ENCODE measurements at regions not wholly inside any gene's neighbourhood (a gene's known extent, or its start where the extent isn't known, plus 50 kb on each side); places are given as distances from the start of the nearest gene placed in this dataset.

GRCh38 chr2:155054712-155055111 is 356.2 kb downstream of the KCNJ3 start:
- intact Hi-C loops (cut with DNase I), result no loop called here
- no peaks in the 10 kb centered on the region for H3K36me3 ChIP-seq
- no peak for TF ChIP-seq CTCF (IDR thresholded peaks at IDR 0.05)

GRCh38 chr2:155043097-155043496 is 344.6 kb downstream of the KCNJ3 start:
- no peak overlapping the region for H3K4me3 ChIP-seq
- H3K9me3 ChIP-seq, result no peaks in the 10 kb centered on the region
- H3K27me3 ChIP-seq, result no peaks in the 10 kb centered on the region
- intact Hi-C loops (cut with DNase I), result no loop called here
- no peaks in the 10 kb centered on the region for H3K36me3 ChIP-seq
- no peak for TF ChIP-seq CTCF (IDR thresholded peaks at IDR 0.05)
- DNase-seq (ENCODE audit: low spot score in 2 of 2), result no peak
- no peak overlapping the region for H3K27ac ChIP-seq
- no peaks in the 10 kb centered on the region for H3K4me1 ChIP-seq

More at GRCh38 chr2:155054712-155055111, 356.2 kb downstream of the KCNJ3 start:
- Histone ChIP-seq H3K4me3 (no peak overlapping the region), H3K4me1 (no peaks in the 10 kb centered on the region), H3K9me3 (no peaks in the 10 kb centered on the region), H3K27ac (no peak overlapping the region), H3K27me3 (no peaks in the 10 kb centered on the region)
- DNase-seq (ENCODE audit: low spot score in 2 of 2), result no peak

GRCh38 chr2:155035308-155035707 is 336.8 kb downstream of the KCNJ3 start:
- DNase-seq (ENCODE audit: low spot score in 2 of 2), result no peak
- no peaks in the 10 kb centered on the region for H3K9me3 ChIP-seq
- H3K27me3 ChIP-seq, result no peaks in the 10 kb centered on the region
- H3K36me3 ChIP-seq, result no peaks in the 10 kb centered on the region
- no peak for TF ChIP-seq CTCF (IDR thresholded peaks at IDR 0.05)
- no peak overlapping the region for H3K27ac ChIP-seq
- H3K4me1 ChIP-seq, result no peaks in the 10 kb centered on the region
- intact Hi-C loops (cut with DNase I), result no loop called here
- no peak overlapping the region for H3K4me3 ChIP-seq

GRCh38 chr2:155033652-155034051 is 335.2 kb downstream of the KCNJ3 start:
- H3K4me1 ChIP-seq, result no peaks in the 10 kb centered on the region
- no peak overlapping the region for H3K4me3 ChIP-seq
- no peaks in the 10 kb centered on the region for H3K36me3 ChIP-seq
- no peaks in the 10 kb centered on the region for H3K27me3 ChIP-seq
- H3K9me3 ChIP-seq, result no peaks in the 10 kb centered on the region
- TF ChIP-seq CTCF (IDR thresholded peaks at IDR 0.05), result no peak
- intact Hi-C loops (cut with DNase I), result no loop called here
- H3K27ac ChIP-seq, result no peak overlapping the region
- DNase-seq (ENCODE audit: low spot score in 2 of 2), result no peak

GRCh38 chr2:155030296-155030695 is 331.8 kb downstream of the KCNJ3 start:
- TF ChIP-seq CTCF (IDR thresholded peaks at IDR 0.05), result no peak
- H3K27me3 ChIP-seq, result no peaks in the 10 kb centered on the region
- no peak overlapping the region for H3K4me3 ChIP-seq
- H3K9me3 ChIP-seq, result no peaks in the 10 kb centered on the region
- intact Hi-C loops (cut with DNase I), result no loop called here
- H3K4me1 ChIP-seq, result no peaks in the 10 kb centered on the region
- no peaks in the 10 kb centered on the region for H3K36me3 ChIP-seq
- no peak overlapping the region for H3K27ac ChIP-seq
- no peak for DNase-seq (ENCODE audit: low spot score in 2 of 2)

- H3K36me3 ChIP-seq, result no peaks in the 10 kb centered on the region
- no peak for TF ChIP-seq CTCF (IDR thresholded peaks at IDR 0.05)
- H3K27ac ChIP-seq, result no peak overlapping the region
- no peaks in the 10 kb centered on the region for H3K27me3 ChIP-seq
- H3K4me3 ChIP-seq, result no peak overlapping the region
- intact Hi-C loops (cut with DNase I), result no loop called here
- H3K9me3 ChIP-seq, result no peaks in the 10 kb centered on the region
- DNase-seq (ENCODE audit: low spot score in 2 of 2), result no peak
- H3K4me1 ChIP-seq, result no peaks in the 10 kb centered on the region
Observed at GRCh38 chr2:155026651-155027174, 328.2 kb downstream of the KCNJ3 start.
